ENCODE measurements at regions not wholly inside any gene's neighbourhood (a gene's known extent, or its start where the extent isn't known, plus 50 kb on each side); places are given as distances from the start of the nearest gene placed in this dataset.
"Not testable (repeated sequence)": the region's sequence is repeated elsewhere in the genome, so short reads cannot be mapped to it uniquely, and the experiment has no call there.

DNA sequence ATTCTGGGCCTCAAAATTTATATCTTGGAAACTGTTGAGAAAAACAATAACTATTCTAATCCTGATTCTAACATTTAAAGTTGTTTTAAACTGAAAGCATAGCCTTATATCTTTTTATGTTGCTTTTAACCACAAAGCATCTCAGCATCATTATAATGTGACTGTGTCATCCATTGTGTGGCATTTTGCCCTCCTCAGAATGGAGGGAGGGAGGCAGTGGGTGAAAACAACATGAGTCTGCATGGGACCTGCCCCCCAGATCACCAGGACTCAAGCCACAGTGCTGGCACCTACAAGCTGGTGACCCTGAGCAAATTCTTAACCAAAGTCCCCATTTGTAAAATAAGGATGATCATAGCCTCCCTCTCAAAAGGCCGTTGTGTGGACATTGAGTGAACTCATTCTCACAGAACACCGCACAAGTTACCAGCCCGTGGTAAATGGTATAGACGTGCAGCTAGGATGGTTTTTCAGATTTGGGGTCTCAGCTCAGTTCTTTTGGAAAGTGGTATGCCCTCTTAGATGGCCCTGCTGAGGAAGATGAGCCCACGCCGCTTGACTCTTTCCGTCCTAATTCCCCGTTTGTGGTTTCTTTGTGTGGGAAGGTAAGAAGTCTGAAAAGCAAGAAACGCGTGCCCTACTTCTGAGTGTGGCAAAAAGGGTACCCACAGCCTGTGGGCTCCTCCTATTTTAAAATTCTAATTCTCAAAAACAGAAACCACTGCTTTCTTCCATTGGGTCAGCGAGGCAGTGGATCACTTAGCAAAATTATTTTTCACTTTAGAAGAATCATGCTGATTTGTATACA is 305.0 kb upstream of the ID2 start:
- no peak for DNase-seq

DNA sequence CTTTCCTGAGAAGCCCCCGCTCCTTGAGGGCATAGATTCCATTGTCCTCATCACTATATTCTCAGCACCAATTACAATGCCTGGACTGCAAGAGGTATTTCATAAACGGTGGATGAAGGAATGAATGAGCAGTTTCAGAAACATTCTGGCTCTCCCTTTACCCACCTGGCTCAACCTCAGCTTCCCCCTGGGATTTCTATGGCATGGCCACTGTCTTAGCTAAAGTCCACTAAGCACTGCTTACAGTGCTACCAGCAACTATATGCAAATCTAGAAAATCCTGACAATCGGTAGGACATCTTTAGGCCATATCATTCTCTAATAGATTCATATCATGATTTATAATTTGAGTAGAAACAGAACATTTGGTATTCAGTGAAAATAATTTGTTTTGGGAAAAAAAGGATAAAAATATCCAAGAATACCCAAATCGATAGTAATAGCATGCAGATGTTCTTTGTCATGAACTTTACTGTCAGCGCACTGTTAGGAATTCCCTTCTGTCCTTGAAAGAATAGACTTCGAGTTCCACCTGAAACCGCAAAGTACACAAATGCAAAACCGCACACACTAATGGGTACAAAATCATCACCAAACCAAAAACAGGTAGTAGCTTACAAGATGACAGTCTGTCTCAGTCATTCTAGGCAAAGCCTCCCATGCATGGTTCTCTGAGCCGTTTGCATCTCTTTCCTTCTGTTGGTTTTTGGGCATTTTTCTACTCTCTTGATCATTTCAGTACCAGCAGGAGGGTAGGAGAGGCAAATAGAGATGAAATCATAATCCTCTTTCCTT is 303.6 kb upstream of the ID2 start:
- DNase-seq = no peak

DNA sequence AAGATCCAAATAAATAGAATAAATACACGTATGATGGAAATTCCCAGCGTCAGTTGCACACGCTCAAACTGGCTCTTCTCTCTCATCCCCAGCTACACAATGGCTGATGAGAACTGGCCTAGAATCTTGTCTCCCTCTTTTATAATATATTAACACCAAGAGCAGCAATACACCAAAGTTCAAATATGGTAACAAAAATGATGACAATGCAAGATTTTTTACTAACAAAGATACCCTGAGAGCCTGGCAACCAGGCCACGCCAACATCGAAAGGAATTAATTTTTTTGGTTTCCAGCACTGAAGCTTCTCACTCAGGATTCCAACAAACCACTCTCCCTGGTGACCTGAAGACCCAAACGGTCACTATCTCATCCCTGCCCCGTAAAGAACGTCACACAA is 302.7 kb upstream of the ID2 start:
- DNase-seq = no peak

DNA sequence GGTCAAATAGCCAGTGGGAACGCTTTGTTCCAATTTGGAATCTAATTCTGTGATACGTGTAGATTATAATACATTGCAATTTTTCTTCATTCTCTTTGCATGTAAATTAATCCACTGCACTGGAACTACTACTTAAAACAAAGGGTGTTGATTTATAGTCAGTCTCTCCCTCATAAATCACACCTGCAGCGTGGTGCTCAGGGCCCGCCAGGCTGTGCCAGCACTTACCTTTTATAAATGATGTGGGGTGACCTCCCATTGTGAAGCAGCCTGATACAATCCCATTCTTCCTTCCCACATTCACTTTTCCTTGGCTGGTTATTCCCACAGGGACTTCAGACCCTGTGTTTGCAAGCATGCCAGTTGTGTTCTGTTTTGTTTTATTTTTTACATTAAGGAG is 302.3 kb upstream of the ID2 start:
- no peak for DNase-seq

DNA sequence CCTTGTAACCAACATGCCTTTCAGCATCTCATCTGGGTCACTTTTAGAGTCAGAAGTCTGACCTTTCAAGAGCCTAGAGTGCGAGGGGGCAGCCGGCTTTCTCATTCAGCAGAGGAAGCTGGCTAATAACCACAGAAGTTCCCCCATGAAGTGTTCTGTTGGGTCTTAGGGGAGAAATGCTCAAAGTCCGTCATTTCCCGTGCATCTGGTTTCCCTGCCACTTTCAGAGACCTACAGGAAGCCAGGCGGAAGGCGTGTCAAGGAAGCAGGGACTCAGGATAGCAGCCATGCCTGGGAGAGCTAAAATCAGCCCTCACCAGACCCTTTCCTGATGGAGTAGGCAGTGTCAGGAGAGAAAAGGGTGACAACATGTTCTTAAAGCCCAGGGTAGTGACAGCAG is 301.8 kb upstream of the ID2 start:
- no peak for DNase-seq

DNA sequence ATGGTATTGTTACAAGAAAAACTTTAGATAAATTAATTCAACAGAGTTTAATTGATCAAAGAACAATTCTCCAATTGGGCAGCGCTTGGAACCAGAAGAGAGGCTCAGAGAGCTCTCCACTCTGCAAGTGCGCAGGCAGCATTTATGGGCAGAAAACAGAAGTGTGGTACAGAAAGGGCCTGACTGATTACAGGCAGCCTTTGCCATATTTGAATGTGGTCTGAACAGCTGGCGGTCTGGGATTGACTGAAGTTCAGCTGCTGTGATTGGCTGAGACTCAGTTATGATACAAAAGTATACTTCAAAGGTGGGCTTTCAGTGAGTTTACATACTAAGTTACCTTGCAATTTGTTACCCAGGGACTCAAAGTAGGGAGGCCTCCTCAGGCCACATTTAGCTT is 301.3 kb upstream of the ID2 start:
- DNase-seq = no peak

DNA sequence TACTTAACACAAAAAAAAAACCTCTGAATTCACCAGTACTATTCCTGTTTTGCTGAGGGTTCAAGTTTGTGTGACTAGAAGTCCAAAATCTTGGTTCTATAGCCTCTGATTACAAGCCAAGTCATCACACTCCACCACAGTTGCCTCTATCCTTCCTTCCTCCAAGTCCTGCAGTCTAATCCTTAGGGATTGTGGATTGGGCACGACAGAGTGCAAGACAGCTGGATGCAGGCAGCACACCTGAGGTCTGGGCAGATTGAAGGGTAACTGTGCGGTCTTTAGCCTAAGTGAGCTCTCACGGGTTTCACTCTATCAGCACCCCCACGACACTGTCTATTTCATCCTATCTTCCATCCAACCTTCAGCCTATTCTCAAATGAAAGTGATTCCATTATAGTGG is 299.4 kb upstream of the ID2 start:
- DNase-seq = no peak

DNA sequence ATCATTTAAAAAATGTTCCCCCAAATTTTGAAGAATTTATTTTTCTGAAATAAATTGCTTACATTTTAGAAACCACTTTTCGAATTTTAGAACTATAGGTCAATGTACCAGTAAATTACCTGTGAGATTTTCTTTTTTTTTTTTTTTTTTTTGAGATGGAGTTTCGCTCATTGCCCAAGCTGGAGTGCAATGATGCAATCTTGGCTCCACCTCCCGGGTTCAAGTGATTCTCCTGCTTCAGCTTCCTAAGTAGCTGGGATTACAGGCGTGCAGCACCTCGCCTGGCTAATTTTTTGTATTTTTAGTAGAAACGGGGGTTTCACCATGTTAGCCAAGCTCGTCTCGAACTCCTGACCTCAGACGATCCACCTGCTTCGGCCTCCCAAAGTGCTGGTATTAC is 295.1 kb upstream of the ID2 start:
- DNase-seq = not testable (repeated sequence)

DNA sequence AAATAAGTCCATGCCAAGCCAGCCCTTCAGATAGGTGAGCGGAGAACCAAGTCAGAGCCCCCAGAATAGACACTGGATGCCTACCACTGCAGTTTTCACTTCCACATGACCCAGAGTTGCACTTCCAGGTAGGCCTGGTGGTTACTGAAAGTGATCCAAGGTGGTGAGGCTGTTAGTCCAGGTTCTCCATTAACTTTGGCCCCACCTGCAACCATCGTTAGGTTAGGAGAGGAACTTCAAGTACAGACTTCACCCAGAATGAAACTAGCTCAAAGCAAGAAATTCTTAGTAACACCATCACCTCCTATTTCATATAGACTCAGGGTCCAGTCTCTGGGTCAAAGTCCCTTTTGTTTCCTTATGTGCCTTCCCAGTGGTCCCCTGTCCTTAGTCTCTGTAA is 293.1 kb upstream of the ID2 start:
- DNase-seq = no peak

DNA sequence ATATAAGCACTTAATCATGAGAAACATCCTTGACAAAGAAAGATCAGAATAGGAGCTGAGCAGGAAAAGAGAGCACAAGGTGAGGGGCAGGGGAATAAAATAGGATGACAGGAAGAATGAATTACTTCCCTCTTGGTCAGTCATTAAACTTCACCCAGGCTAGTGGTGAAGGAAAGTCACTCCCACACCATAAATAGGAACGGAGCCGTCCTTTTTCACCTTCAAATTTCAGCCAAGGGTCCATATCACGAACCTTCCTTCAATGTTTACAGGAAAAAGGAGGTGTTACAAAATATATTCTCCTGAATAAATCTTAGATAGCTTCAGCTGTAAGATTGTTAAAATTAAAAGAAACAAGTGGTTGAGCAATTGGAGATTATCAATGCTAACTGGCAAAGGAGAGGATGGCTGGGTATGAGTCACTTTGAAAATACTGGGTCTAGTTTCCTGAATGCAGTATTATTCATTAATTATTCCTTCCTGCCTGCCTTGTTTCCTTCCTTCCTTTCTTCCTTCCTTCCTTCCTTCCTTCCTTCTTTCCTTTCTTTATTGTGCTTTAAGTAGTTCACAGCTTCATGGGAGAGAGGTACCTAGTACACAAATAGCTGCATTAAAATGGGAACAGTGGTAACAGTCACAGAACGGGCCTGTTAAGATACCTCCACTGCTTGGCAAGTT is 292.3 kb upstream of the ID2 start:
- DNase-seq = peak; percentile 30

DNA sequence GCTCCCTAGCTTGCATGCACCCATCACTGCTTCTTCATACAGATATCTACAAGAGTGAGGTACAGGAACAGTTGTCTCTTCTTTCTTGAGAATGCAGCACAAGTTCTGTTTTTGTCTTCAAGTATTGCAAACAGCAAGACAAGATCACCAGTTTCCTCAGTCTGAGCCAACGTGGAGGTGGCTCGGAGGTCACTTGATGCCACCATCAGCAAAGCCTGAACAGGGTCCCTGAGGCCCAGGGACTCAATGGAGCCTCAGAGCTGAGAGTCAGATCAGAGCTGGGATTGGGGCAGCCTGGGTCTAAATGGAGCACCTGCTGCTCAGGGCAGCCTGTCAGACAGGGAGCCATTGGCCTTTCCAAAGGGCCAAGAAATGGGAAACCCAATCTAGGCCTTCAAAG is 290.7 kb upstream of the ID2 start:
- no peak for DNase-seq

DNA sequence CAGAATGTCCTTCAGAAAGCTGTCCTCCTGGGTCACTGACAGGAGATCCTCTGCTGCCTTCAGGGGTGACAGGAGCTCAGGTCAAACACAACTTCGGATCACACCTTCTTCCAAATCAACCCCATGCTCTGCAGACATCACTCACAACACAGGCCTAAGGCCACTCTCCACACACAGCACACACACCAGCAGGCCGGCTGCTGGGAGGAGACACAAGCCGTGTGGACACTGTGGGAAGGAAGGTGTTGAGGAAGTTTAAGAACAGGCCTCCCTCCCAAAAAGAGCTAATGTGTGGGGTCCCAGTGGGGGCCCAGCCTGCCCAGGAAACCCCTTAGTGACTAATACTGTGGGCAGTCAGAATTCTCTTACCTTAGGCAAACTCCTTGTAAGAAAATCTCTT is 290.3 kb upstream of the ID2 start:
- DNase-seq = no peak

DNA sequence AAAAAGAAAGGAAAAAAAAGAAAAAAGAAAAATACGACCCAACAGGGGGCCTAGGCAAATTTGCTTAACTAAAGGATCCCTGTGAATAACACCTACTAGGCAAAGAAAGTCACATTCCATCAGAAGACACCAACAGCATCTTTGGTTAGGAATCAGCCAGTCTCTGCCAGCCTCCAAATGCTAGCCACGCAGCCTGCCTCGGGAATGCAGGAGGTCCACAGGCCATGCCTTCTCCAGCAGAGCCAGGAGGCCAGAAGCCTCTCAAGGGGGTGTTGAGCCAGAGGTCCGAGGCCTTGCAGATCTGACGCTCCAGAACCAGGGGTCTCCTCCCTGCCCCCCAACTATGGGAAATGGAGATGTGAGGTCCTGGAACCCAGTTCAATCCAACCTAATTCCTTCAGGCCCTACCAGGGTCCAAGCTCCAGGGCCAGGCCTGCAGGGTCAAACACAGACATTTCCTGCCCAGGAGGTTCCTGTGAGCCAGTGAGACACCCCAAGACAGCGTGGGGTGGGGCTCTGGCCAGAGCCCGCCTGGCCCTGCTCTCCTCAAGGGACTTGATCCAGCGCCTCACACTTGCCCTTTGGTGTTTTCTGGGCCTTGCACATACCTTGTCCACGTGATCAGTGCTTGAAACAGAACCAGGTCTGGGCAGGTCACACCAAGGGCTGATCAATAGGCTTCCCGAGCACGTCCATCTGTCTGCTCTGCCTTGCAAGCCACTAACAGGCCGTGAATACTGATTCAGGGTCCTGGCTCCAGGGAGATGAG is 289.6 kb upstream of the ID2 start:
- no peak for DNase-seq

DNA sequence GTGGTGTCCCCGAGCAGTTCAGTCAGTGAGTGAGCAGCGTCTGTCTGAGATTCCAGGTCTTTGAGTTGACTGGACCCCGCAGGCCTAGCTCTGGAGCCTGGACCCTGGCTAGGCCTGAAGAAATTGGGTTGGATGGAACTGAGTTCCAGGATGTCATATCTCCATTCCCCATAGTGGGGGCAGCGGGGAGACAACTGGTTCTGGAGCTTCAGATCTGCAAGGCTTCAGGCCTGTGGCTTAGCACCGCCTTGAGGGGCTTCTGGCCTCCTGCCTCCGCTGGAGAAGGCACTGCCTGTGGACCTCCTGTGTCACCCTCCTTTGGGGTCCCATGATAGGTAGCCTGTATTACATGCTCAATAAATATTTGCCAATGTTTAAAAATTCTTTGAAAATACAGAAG is 288.4 kb upstream of the ID2 start:
- no peak for DNase-seq

DNA sequence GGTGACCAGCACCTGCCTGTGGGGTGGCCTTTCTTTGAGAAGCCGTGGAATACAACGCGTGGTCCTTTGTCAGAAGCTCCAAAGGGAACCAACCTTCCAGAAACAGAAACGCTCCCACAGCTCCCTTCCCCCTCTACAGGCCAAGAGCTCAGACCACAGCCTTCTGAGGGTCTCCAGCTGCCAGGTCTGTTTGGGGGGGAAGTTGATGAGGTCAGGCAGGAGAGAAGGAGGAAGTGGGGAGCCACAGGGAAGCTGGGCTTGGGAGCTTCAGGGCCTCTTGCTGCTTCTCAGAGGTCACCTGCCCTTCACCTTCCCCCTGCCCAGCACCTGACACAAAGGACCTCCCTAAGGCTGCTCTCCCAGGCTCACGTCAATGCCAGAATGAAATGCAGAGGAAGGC is 287.7 kb upstream of the ID2 start:
- no peak for DNase-seq

DNA sequence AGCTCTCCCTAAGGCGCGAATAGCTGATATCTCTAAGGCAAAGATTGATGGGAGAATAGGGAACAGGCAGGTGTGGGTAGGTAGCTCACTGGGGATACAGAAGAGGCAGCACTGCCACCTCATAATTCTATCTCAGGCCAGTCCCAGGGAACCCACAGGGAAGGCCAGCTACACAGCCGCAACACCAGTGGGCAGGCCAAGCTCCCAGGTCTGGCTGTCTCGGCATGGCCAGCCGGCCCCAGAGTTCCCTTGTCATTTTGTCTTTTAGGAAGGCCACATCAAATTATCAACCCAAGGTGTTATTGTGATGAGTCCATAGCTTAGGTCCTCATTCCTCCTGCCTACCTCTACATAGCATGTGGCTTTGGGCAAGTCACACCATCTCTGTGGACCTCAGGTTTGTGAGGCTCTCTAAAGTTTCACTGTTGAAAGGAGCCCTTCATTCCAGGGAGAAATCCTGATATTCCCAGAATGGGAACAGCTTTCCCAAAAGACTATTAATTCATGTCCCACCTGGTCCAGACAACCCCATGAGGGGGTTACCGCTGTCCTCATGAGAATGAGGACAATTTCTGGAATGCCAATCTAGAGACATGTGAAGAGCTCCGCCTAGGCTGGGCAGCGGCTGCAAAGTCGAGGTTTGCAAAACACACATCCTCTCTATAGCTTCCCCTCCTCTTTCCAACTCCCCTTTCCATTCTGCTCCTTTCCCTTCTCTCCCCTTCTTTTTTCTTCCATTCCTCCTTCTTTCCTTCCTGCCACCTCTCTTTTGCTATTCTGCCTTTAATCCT is 287.1 kb upstream of the ID2 start:
- no peak for DNase-seq

DNA sequence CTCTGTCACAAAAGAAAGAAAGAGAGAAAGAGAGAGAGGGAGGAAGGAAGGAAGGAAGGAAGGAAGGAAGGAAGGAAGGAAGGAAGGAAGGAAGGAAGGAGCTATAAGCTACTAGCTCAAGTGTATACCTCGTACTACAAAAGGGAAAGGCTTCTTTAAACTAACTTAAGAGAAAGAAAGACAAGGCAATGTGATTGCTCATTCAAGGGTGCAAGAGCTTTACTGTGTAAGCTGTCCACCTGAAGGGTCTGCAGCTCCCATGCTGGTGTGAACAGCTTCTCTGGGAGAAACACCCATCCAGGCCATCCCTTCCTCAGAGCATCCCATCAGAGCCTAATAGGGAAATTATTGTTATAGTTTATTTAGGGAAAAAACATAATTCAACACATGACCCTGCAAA is 286.1 kb upstream of the ID2 start:
- DNase-seq = no peak

DNA sequence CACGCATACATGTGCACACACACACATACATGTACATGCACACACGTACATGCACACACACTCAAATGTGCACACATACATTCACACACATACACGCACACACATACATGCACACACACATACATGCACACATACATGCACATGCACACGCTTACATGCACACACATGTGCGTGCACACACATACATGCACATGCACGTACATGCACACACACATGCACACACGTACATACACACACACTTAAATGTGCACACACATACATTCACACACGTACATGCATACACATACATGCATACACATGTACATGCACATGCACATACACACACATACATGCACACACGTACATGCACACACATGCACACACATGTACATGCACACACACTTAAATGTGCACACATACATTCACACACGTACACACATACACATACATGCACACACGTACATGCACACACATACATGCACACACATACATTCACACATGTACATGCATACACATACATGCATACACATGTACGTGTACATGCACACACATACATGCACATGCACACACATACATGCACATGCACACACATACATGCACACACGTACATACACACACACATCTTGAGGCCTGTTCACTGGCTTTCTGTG is 283.7 kb upstream of the ID2 start:
- no peak for DNase-seq

DNA sequence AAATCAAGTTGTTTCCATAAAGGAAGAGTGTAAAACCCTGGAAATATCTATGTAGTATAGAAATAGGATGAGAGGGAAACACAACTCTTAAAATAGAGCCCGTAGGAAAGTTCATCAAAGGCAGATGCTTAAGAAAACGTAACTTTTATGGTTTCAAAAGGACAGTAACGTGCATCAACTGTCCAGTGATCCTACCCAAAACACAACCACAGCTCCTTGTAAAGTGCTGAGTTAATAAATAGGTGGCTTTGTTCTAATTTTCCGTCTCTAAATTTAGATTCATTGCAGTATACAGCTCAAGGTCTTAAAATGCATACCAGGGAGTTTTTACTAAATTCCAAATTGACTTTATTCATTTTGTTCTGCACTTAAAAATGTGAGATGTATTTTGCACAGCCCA is 282.1 kb upstream of the ID2 start:
- DNase-seq = no peak

DNA sequence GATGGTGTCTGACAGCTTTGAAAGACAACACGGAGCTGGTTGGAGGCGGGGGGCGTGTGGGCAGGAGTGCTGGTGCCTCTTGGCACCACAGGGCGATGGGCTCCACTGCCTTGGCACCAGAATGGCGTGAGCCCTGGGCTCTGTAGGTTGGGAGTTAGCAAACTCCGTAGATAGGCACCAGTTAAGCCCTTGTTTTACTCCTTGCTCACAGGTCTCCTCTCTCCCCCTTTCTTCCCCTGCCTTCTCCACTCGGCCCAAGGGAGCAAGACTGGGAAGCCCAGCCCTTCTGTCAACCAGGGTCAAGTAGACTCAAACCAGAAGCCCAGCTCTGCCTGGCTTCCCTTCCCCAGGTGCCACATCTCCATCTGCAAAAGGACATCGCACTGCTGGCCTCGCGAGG is 281.7 kb upstream of the ID2 start:
- no peak for DNase-seq

DNA sequence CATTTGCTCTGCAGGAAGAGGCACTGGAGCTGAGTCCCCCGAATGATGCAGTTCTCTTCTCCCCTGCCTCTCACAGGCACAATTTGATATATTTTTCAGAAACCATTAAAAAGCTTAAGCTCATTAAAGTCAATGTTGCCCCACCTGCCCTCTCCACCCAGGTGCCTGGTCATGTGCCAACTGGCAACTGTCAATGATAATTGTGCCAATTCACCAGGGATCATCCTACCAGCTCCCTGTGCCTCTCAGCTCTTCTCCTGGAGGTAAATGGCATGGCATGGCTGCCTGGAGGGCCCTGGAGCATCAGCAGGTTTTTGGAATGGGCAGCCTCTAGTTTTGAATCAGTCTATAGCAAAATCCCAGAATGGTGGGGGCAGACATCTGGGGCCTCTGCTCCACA is 279.6 kb upstream of the ID2 start:
- DNase-seq = no peak

DNA sequence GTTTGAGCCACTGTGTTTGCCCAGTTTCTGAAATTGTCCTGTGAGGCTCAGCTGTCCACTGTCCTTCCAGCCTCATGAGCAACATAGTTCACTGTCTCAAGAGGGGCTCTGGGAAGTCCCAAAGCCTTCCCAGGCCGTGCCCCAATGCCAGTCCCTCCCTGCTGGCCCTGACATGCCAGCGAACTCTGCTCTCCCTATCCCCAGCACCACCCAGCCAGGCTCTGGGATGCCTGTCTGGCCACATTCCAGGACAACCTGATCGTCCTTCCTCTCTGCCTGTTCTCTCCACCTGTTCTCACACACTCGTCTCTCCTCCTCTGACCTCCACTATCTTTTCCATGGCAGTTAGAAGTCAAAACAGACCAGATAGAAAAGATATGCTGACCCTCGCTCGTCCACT is 278.0 kb upstream of the ID2 start:
- DNase-seq = no peak

Measured in kidney glomerular epithelial cell (primary cell).